Muscle layer of colon (tissue), 2 donors: ENCODE measurements at regions not wholly inside any gene's neighbourhood (a gene's known extent, or its start where the extent isn't known, plus 50 kb on each side); places are given as distances from the start of the nearest gene placed in this dataset.

Experiments used
- H3K27ac ChIP-seq: one replicate; pipeline ENCODE4 v1.7.0; 2013; ENCODE audit warnings: low read depth, mild to moderate bottlenecking, low read length, moderate library complexity
- H3K27me3 ChIP-seq, 2 donors: one replicate each; pipeline ENCODE4 v1.7.0; 2013; ENCODE audit warnings: low read length in 2 of 2, mild to moderate bottlenecking in 2 of 2; ENCODE audit not compliant: insufficient read depth in 2 of 2, control insufficient read depth in 1 of 2
- H3K36me3 ChIP-seq: one replicate; pipeline ENCODE4 v1.7.0; 2013; ENCODE audit warnings: mild to moderate bottlenecking, low read length; ENCODE audit not compliant: insufficient read depth
- H3K4me1 ChIP-seq: one replicate; pipeline ENCODE4 v1.7.0; 2013; ENCODE audit warnings: mild to moderate bottlenecking, low read length; ENCODE audit not compliant: insufficient read depth
- H3K4me3 ChIP-seq, 2 donors: one replicate each; pipeline ENCODE4 v1.7.0; 2013; ENCODE audit warnings: low read length in 2 of 2, low read depth in 1 of 2, mild to moderate bottlenecking in 1 of 2, moderate library complexity in 1 of 2
- H3K9ac ChIP-seq: one replicate; pipeline ENCODE4 v1.7.0; 2013; ENCODE audit warnings: low read length
- H3K9me3 ChIP-seq: one replicate; pipeline ENCODE4 v1.7.0; 2013; ENCODE audit warnings: mild to moderate bottlenecking, low read length
- donor health status: abdominal sarcoma.
- donor health status: Adenocarcinoma of cecum.

DNA sequence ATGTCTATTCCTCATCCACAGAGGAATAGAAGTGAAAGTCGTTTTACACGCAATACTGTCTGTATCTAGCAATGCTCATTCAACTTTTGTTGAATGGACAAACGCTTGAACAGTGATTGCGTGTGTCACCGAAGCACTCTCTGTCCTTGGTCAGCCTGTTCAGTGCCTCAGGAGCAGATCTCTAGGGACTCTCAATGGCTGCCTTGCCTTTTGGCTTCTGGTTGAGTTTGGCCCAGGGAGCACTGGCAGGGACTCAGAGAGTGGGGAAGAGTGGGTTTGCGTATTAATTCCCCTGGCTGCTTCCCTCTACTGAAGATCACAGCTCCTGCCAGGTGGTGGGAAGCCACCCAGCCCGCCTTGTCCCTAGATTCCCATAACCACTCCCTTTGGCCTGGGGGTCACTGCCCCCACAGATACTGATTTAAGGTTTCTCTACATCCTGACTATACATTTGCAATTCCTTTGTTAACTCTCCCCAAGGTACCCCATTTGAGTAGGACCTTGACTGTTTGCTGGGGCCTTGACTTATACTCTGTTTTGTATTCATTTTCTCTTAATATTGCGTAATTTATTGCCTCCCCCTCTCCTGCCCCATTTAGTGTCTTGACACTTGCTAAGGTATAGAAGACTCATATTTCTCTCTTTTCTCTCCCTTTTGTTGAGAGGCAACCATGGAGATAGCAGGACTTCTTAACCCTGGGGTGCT, 61.7 kb upstream of the USP24 start:
- H3K27ac ChIP-seq: no peak overlapping the region
- H3K9me3 ChIP-seq: no peaks in the 10 kb centered on the region
- peaks cover 8% of the 10 kb centered on the region for H3K4me1 ChIP-seq
- no peaks in the 10 kb centered on the region for H3K27me3 ChIP-seq
- H3K36me3 ChIP-seq: no peaks in the 10 kb centered on the region
- no peak overlapping the region for H3K4me3 ChIP-seq
- no peak overlapping the region for H3K9ac ChIP-seq

DNA sequence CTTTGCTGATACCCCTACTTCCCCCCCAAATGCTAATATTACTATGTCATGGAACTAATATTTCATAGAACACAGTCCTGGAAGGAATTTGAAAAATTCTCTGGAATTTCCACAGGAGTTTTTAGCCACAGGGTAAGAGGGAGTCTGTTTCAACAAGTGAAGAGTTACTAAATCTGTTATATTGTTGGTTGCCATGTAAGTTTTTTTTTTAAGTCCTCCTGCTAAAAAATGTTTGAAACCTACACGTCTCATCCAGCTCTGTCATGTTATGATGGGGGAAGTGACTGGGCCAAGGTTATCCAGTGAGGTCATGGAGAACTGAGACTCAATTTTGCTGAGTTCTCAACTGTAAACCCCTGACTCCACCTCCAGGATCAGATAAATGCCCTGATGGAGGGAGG, 60.8 kb upstream of the USP24 start:
- Histone ChIP-seq H3K4me3 (no peak overlapping the region), H3K27ac (no peak overlapping the region), H3K9me3 (no peaks in the 10 kb centered on the region), H3K27me3 (no peaks in the 10 kb centered on the region), H3K4me1 (peaks cover 8% of the 10 kb centered on the region), H3K9ac (no peak overlapping the region), H3K36me3 (no peaks in the 10 kb centered on the region)

DNA sequence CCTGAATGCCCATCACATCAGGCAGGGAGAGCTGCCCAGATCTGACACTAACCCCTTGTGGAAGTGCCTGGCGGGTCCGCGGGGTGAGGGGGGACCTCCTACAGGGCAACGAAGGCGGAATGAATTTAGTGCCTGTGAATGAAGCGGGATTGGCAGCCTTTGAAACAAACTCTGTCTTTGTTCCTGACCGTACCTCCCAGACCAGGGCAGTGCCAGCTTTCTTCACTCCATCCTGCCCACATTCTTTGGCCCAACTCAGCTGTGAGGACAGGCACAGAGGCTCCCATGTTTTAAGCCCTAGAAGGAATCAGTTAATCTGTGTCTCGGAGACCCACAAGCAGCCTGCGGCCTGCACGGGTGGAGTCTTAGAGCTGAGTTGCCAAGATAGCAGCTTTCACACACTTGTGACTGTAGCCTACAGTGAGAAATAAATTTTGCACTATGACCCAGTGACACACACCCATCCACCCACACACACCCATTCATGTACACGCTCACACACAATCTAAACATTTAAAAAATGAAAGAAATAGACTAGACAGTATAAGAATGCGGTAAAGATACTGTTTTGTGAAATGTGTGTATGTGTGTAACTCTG, 60.1 kb upstream of the USP24 start:
- no peak overlapping the region for H3K4me3 ChIP-seq
- H3K9me3 ChIP-seq: no peaks in the 10 kb centered on the region
- H3K9ac ChIP-seq: no peak overlapping the region
- no peak overlapping the region for H3K27ac ChIP-seq
- H3K36me3 ChIP-seq: no peaks in the 10 kb centered on the region
- H3K4me1 ChIP-seq: peaks cover 8% of the 10 kb centered on the region
- no peaks in the 10 kb centered on the region for H3K27me3 ChIP-seq

DNA sequence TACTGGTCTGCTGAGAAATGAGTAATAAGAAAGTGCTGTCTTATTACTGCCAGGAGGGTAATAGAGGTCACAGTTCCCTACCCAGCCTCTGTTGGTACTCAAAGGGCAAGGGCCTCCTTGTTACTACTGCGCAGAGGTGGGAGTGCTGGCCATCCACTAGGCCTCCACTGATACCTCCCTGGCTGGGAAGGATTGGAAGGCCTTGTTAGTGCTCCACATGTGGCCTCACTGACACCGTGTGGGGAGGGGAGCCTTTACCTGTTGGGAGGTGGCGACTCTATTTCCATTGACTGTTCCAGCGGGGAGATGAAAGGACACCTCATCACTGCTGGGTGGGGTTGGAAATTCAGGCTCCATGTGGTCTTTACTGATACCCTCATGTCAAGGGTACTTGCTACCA, 57.8 kb upstream of the USP24 start:
- H3K27me3 ChIP-seq: no peaks in the 10 kb centered on the region
- no peak overlapping the region for H3K4me3 ChIP-seq
- H3K4me1 ChIP-seq: peaks cover 8% of the 10 kb centered on the region
- no peaks in the 10 kb centered on the region for H3K9me3 ChIP-seq
- H3K27ac ChIP-seq: no peak overlapping the region
- H3K36me3 ChIP-seq: no peaks in the 10 kb centered on the region
- H3K9ac ChIP-seq: no peak overlapping the region
